ENCODE measurements at regions not wholly inside any gene's neighbourhood (a gene's known extent, or its start where the extent isn't known, plus 50 kb on each side); places are given as distances from the start of the nearest gene placed in this dataset.
A peak's percentile ranks its signal among the peaks of the same experiment; 100 is the strongest.

GRCh38 chr20:12435268-12435667 is 517.6 kb downstream of the BTBD3 start:
- DNase-seq = no peak
- no peak overlapping the region for H3K27ac ChIP-seq

DNA sequence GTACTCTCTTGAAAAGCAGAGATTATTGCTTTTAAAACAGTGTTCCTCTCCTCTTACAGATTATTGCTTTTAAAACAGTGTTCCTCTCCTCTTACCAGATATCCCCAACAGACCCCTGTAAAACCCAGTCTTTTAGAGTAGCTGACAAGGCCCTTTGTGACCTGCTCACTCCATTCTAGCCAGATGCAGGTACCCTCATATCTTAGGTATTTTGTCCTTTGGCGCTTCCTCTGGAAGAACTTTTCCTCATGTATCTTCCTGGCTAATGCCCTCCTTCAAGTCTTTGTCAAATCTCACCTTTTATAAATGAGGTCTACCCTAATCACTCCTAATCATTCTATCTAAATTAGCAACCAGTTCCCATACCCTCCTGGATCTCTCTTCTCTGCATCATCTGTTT is 536.0 kb downstream of the BTBD3 start:
- Histone ChIP-seq H3K27me3 (no peaks in the 10 kb centered on the region), H3K4me3 (no peak overlapping the region), H3K27ac (no peak overlapping the region), H3K9me3 (no peaks in the 10 kb centered on the region), H3K36me3 (no peaks in the 10 kb centered on the region), H3K9ac (ENCODE audit: low read depth in 2 of 2, low read length in 2 of 2) (no peak overlapping the region), H3K4me1 (no peaks in the 10 kb centered on the region)
- no peak for TF ChIP-seq CTCF (IDR thresholded peaks at IDR 0.05)
- no peak for DNase-seq
- intact Hi-C loops (cut with DNase I) = no loop called here

More at GRCh38 chr20:12435268-12435667, 517.6 kb downstream of the BTBD3 start:
- H3K4me3 ChIP-seq = no peak overlapping the region
- H3K36me3 ChIP-seq = no peaks in the 10 kb centered on the region
- H3K9me3 ChIP-seq = no peaks in the 10 kb centered on the region
- intact Hi-C loops (cut with DNase I) = no loop called here
- H3K9ac ChIP-seq (ENCODE audit: low read depth in 2 of 2, low read length in 2 of 2) = no peak overlapping the region
- no peaks in the 10 kb centered on the region for H3K27me3 ChIP-seq
- no peak for TF ChIP-seq CTCF (IDR thresholded peaks at IDR 0.05)
- H3K4me1 ChIP-seq = no peaks in the 10 kb centered on the region

GRCh38 chr20:12455148-12455547 is 537.5 kb downstream of the BTBD3 start:
- DNase-seq = peak; percentile 31

DNA sequence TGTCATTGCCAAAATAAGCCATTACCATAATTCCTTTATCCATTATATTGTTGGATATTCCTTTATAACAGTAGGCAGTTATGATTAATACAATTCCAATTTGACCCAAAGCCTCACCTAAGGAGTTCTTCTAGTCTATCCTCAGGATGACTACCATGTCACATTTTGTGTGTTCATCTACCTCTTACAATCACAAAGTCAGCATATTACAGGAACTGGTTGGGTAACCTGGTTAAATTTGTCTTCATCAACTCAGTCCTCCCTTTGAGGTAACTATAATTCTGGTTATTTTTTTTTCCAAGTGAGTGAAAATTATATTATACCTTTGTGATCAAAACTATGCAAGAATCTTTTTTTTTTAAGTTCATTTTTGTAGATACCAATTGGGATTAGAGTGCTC is 540.5 kb downstream of the BTBD3 start:
- Histone ChIP-seq H3K9me3 (no peaks in the 10 kb centered on the region), H3K27ac (no peak overlapping the region), H3K36me3 (no peaks in the 10 kb centered on the region), H3K4me1 (no peaks in the 10 kb centered on the region), H3K4me3 (no peak overlapping the region), H3K9ac (ENCODE audit: low read depth in 2 of 2, low read length in 2 of 2) (no peak overlapping the region), H3K27me3 (no peaks in the 10 kb centered on the region)
- no peak for TF ChIP-seq CTCF (IDR thresholded peaks at IDR 0.05)
- intact Hi-C loops (cut with DNase I) = no loop called here
- no peak for DNase-seq

More at GRCh38 chr20:12455148-12455547, 537.5 kb downstream of the BTBD3 start:
- intact Hi-C loops (cut with DNase I) = no loop called here
- Histone ChIP-seq H3K4me3 (no peak overlapping the region), H3K4me1 (no peaks in the 10 kb centered on the region), H3K27ac (no peak overlapping the region), H3K9ac (ENCODE audit: low read depth in 2 of 2, low read length in 2 of 2) (no peak overlapping the region), H3K36me3 (no peaks in the 10 kb centered on the region), H3K27me3 (no peaks in the 10 kb centered on the region), H3K9me3 (no peaks in the 10 kb centered on the region)
- TF ChIP-seq CTCF (IDR thresholded peaks at IDR 0.05) = no peak

- H3K9me3 ChIP-seq = no peaks in the 10 kb centered on the region
- no peak overlapping the region for H3K9ac ChIP-seq (ENCODE audit: low read depth in 2 of 2, low read length in 2 of 2)
- TF ChIP-seq CTCF (IDR thresholded peaks at IDR 0.05) = no peak
- intact Hi-C loops (cut with DNase I) = no loop called here
- H3K4me3 ChIP-seq = no peak overlapping the region
- no peaks in the 10 kb centered on the region for H3K4me1 ChIP-seq
- DNase-seq = no peak
- H3K36me3 ChIP-seq = no peaks in the 10 kb centered on the region
- H3K27me3 ChIP-seq = no peaks in the 10 kb centered on the region
- no peak overlapping the region for H3K27ac ChIP-seq
These were observed 544.7 kb upstream of the SPTLC3 start for GRCh38 chr20:12464036-12464435.

DNA sequence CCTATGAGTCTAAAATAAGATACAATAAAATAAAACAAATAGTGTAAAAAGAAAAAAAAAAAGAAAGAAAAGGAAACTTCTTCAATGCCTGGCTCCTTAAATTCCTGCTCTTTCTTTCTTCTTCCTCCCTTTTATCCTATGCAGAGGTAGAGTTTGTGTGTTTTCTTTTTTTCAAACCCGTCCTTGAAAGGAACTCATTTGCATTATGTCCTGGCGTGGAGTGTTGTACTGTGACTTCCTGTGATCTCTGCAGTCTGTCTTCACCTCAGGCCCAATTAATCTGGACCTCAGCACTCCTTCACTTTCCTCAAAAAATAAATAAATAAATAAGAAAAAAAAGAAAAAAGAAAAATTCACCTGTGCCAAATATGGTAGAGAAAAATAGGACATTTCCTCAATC is 541.9 kb upstream of the SPTLC3 start:
- no peak for TF ChIP-seq CTCF (IDR thresholded peaks at IDR 0.05)
- H3K9me3 ChIP-seq = no peaks in the 10 kb centered on the region
- DNase-seq = no peak
- no peaks in the 10 kb centered on the region for H3K36me3 ChIP-seq
- no peak overlapping the region for H3K9ac ChIP-seq (ENCODE audit: low read depth in 2 of 2, low read length in 2 of 2)
- H3K27ac ChIP-seq = no peak overlapping the region
- intact Hi-C loops (cut with DNase I) = no loop called here
- H3K4me3 ChIP-seq = no peak overlapping the region
- H3K27me3 ChIP-seq = no peaks in the 10 kb centered on the region
- no peaks in the 10 kb centered on the region for H3K4me1 ChIP-seq
